Naive thymus-derived CD4-positive, alpha-beta T cell (primary cell): ENCODE measurements at regions not wholly inside any gene's neighbourhood (a gene's known extent, or its start where the extent isn't known, plus 50 kb on each side); places are given as distances from the start of the nearest gene placed in this dataset.

Source experiments
- ATAC-seq: fragments of 150-1000 bp; cut with Tn5 transposase; 2 replicates; pipeline ENCODE4 v1.10.0; 2021; ENCODE audit warnings: mild to moderate bottlenecking, moderate library complexity
- CTCF ChIA-PET: fragments of 350-600 bp; sonication (Branson Sonifier 250); formaldehyde crosslinking; loops from one replicate; lab custom pipeline; 2021; ENCODE audit warnings: antibody characterized with exemption; lab: Charles Lee
- POLR2A ChIA-PET: fragments of 350-600 bp; sonication (Branson Sonifier 250); formaldehyde crosslinking; loops from one replicate; lab custom pipeline; 2021; ENCODE audit warnings: antibody characterized with exemption, inconsistent platforms; lab: Charles Lee
- DNase-seq, 9 donors: peaks; one replicate each; pipeline versions ENCODE4 v3.0.0 to v3.0.0-alpha.2; 2020 to 2022; ENCODE audit warnings: mixed read lengths in 1 of 9
- H3K27ac ChIP-seq: one replicate; pipeline ENCODE4 v1.7.0; 2013; ENCODE audit warnings: mild to moderate bottlenecking, low read depth, low read length, moderate library complexity
- H3K27me3 ChIP-seq, 2 donors: one replicate each; pipeline ENCODE4 v1.7.0; 2013; ENCODE audit warnings: low read length in 2 of 2, mild to moderate bottlenecking in 2 of 2, moderate library complexity in 2 of 2; ENCODE audit not compliant: control insufficient read depth in 2 of 2, insufficient read depth in 2 of 2
- H3K36me3 ChIP-seq, 3 experiments: 1 replicate in 2 of 3; 2 replicates in 1 of 3; pipeline ENCODE4 v1.7.0; 2013; ENCODE audit warnings: low read length in 3 of 3, mild to moderate bottlenecking in 3 of 3, moderate library complexity in 1 of 3; ENCODE audit not compliant: insufficient read depth in 3 of 3, control insufficient read depth in 2 of 3
- H3K4me1 ChIP-seq, 2 donors: one replicate each; pipeline ENCODE4 v1.7.0; 2013; ENCODE audit warnings: low read length in 2 of 2, mild to moderate bottlenecking in 2 of 2, moderate library complexity in 1 of 2; ENCODE audit not compliant: control insufficient read depth in 2 of 2, insufficient read depth in 2 of 2
- H3K4me3 ChIP-seq: 2 replicates; pipeline ENCODE4 v1.7.0; 2013; ENCODE audit warnings: mild to moderate bottlenecking, low read length
- H3K9me3 ChIP-seq, 3 experiments: 1 replicate in 2 of 3; 2 replicates in 1 of 3; pipeline ENCODE4 v1.7.0; 2013; ENCODE audit warnings: low read length in 3 of 3; ENCODE audit not compliant: control insufficient read depth in 2 of 3
- H3K27ac Mint-ChIP-seq, 9 donors: one replicate each; pipeline ENCODE4 v1.8.0; 2020 to 2022; ENCODE audit warnings: mixed read lengths in 9 of 9, mild to moderate bottlenecking in 8 of 9, moderate library complexity in 5 of 9, inconsistent platforms in 2 of 9
- H3K27me3 Mint-ChIP-seq, 5 donors: one replicate each; pipeline ENCODE4 v1.8.0; 2021 to 2022; ENCODE audit warnings: mixed read lengths in 5 of 5, mild to moderate bottlenecking in 1 of 5
- H3K36me3 Mint-ChIP-seq, 5 donors: one replicate each; pipeline ENCODE4 v1.8.0; 2020 to 2022; ENCODE audit warnings: mixed read lengths in 5 of 5, mild to moderate bottlenecking in 3 of 5, inconsistent platforms in 1 of 5
- H3K4me1 Mint-ChIP-seq, 7 donors: one replicate each; pipeline ENCODE4 v1.8.0; 2020 to 2022; ENCODE audit warnings: mixed read lengths in 7 of 7, mild to moderate bottlenecking in 3 of 7, inconsistent platforms in 1 of 7
- H3K4me3 Mint-ChIP-seq, 10 donors: one replicate each; pipeline ENCODE4 v1.8.0; 2020 to 2022; ENCODE audit warnings: mild to moderate bottlenecking in 10 of 10, mixed read lengths in 10 of 10, moderate library complexity in 6 of 10, inconsistent platforms in 2 of 10
- H3K9me3 Mint-ChIP-seq, 11 donors: one replicate each; pipeline ENCODE4 v1.8.0; 2020 to 2022; ENCODE audit warnings: mixed read lengths in 11 of 11, mild to moderate bottlenecking in 4 of 11, inconsistent platforms in 1 of 11, moderate library complexity in 1 of 11
- intact Hi-C, 2 donors: fragments of 100-400 bp; cut with micrococcal nuclease; formaldehyde crosslinking; loops; one replicate each; pipeline ENCODE4 v1.15.1; 2023

- Mint-ChIP-seq H3K4me1 (no peaks in the 10 kb centered on the region), H3K9me3 (no peaks in the 10 kb centered on the region), H3K27me3 (peaks cover 5 to 33% (median 10%) of the 10 kb centered on the region in 5 donors), H3K36me3 (no peaks in the 10 kb centered on the region), H3K27ac (no peak overlapping the region), H3K4me3 (no peak overlapping the region)
- POLR2A ChIA-PET: no interaction called here
- intact Hi-C loops: no loop called here
- Histone ChIP-seq H3K9me3 (no peaks in the 10 kb centered on the region), H3K4me3 (no peak overlapping the region), H3K36me3 (no peaks in the 10 kb centered on the region), H3K4me1 (no peaks in the 10 kb centered on the region), H3K27ac (no peak overlapping the region), H3K27me3 (no peaks in the 10 kb centered on the region)
- ATAC-seq (no peak), DNase-seq (no peak)
- CTCF ChIA-PET: no interaction called here
Measured at GRCh38 chr15:95919460-95919859, 411.0 kb upstream of the NR2F2 start.

- Mint-ChIP-seq H3K27ac (no peak overlapping the region), H3K27me3 (peaks cover 4 to 27% (median 5%) of the 10 kb centered on the region in 5 donors), H3K4me3 (no peak overlapping the region), H3K36me3 (no peaks in the 10 kb centered on the region), H3K9me3 (no peaks in the 10 kb centered on the region), H3K4me1 (no peaks in the 10 kb centered on the region)
- H3K27ac ChIP-seq: no peak overlapping the region
- ChIA-PET CTCF (no interaction called here), POLR2A (no interaction called here)
- H3K9me3 ChIP-seq: no peaks in the 10 kb centered on the region
- no peaks in the 10 kb centered on the region for H3K36me3 ChIP-seq
- DNase-seq (no peak), ATAC-seq (no peak)
- no peak overlapping the region for H3K4me3 ChIP-seq
- intact Hi-C loops: no loop called here
- H3K27me3 ChIP-seq: no peaks in the 10 kb centered on the region
- H3K4me1 ChIP-seq: no peaks in the 10 kb centered on the region
Measured at GRCh38 chr15:95921404-95921803, 409.1 kb upstream of the NR2F2 start.

GRCh38 chr15:95922431-95922830 lies 408.1 kb upstream of the NR2F2 start:
- ChIA-PET CTCF (no interaction called here), POLR2A (no interaction called here)
- Histone ChIP-seq H3K27me3 (no peaks in the 10 kb centered on the region), H3K27ac (no peak overlapping the region), H3K4me3 (no peak overlapping the region), H3K36me3 (no peaks in the 10 kb centered on the region), H3K4me1 (no peaks in the 10 kb centered on the region), H3K9me3 (no peaks in the 10 kb centered on the region)
- DNase-seq (no peak), ATAC-seq (no peak)
- no peak overlapping the region for H3K4me3 Mint-ChIP-seq
- no peaks in the 10 kb centered on the region for H3K9me3 Mint-ChIP-seq
- H3K4me1 Mint-ChIP-seq: no peaks in the 10 kb centered on the region
- intact Hi-C loops: no loop called here
- H3K27ac Mint-ChIP-seq: no peak overlapping the region
- H3K36me3 Mint-ChIP-seq: no peaks in the 10 kb centered on the region
- peaks cover 0 to 17% (median 5%) of the 10 kb centered on the region in 5 donors for H3K27me3 Mint-ChIP-seq

GRCh38 chr15:95923792-95924191 lies 406.7 kb upstream of the NR2F2 start:
- Mint-ChIP-seq H3K9me3 (no peaks in the 10 kb centered on the region), H3K36me3 (no peaks in the 10 kb centered on the region), H3K4me1 (peaks cover 0 to 4% (median 0%) of the 10 kb centered on the region in 7 donors), H3K4me3 (no peak overlapping the region), H3K27me3 (peaks cover 0 to 17% (median 5%) of the 10 kb centered on the region in 5 donors), H3K27ac (no peak overlapping the region)
- no peaks in the 10 kb centered on the region for H3K36me3 ChIP-seq
- ATAC-seq (no peak), DNase-seq (no peak)
- no peaks in the 10 kb centered on the region for H3K27me3 ChIP-seq
- CTCF ChIA-PET: no interaction called here
- POLR2A ChIA-PET: no interaction called here
- H3K27ac ChIP-seq: no peak overlapping the region
- H3K4me3 ChIP-seq: no peak overlapping the region
- no peaks in the 10 kb centered on the region for H3K9me3 ChIP-seq
- H3K4me1 ChIP-seq: no peaks in the 10 kb centered on the region
- intact Hi-C loops: no loop called here

GRCh38 chr15:95928822-95929221 lies 401.7 kb upstream of the NR2F2 start:
- no peaks in the 10 kb centered on the region for H3K4me1 ChIP-seq
- no peaks in the 10 kb centered on the region for H3K27me3 ChIP-seq
- intact Hi-C loops: no loop called here
- ChIA-PET CTCF (no interaction called here), POLR2A (no interaction called here)
- H3K4me3 ChIP-seq: no peak overlapping the region
- no peaks in the 10 kb centered on the region for H3K36me3 ChIP-seq
- Mint-ChIP-seq H3K4me1 (peaks cover 0 to 11% (median 0%) of the 10 kb centered on the region in 7 donors), H3K27ac (no peak overlapping the region), H3K9me3 (no peaks in the 10 kb centered on the region), H3K27me3 (peaks cover 0 to 4% (median 4%) of the 10 kb centered on the region in 5 donors), H3K36me3 (no peaks in the 10 kb centered on the region), H3K4me3 (no peak overlapping the region)
- no peaks in the 10 kb centered on the region for H3K9me3 ChIP-seq
- no peak for DNase-seq
- H3K27ac ChIP-seq: no peak overlapping the region
- ATAC-seq: no peak

GRCh38 chr15:95929232-95929846 lies 401.2 kb upstream of the NR2F2 start:
- DNase-seq: no peak
- POLR2A ChIA-PET: no interaction called here

More at GRCh38 chr15:95929232-95929846, 401.2 kb upstream of the NR2F2 start:
- intact Hi-C loops: no loop called here
- H3K36me3 ChIP-seq: no peaks in the 10 kb centered on the region
- no peak overlapping the region for H3K27ac ChIP-seq
- H3K9me3 Mint-ChIP-seq: no peaks in the 10 kb centered on the region
- CTCF ChIA-PET: no interaction called here
- peak overlapping the region in 2 of 10 donors; percentile 29 to 39 for H3K4me3 Mint-ChIP-seq
- H3K4me1 Mint-ChIP-seq: peaks cover 0 to 11% (median 0%) of the 10 kb centered on the region in 7 donors
- H3K36me3 Mint-ChIP-seq: no peaks in the 10 kb centered on the region
- no peaks in the 10 kb centered on the region for H3K27me3 ChIP-seq
- H3K27ac Mint-ChIP-seq: peak overlapping the region in 1 of 9 donors; percentile 25
- H3K9me3 ChIP-seq: no peaks in the 10 kb centered on the region
- H3K27me3 Mint-ChIP-seq: peaks cover 0 to 4% (median 2%) of the 10 kb centered on the region in 5 donors
- no peak overlapping the region for H3K4me3 ChIP-seq
- H3K4me1 ChIP-seq: no peaks in the 10 kb centered on the region
- peak; percentile 31 for ATAC-seq
